SU-DHL-6 (cell line): ENCODE measurements at regions not wholly inside any gene's neighbourhood (a gene's known extent, or its start where the extent isn't known, plus 50 kb on each side); places are given as distances from the start of the nearest gene placed in this dataset.

ENCODE experiments used
- H2AFZ ChIP-seq: fragments of 200-600 bp; sonication (generic); 2 replicates; pipeline ENCODE4 v1.6.1; 2014; ENCODE audit warnings: low read depth, mild to moderate bottlenecking, moderate library complexity, mixed read lengths, antibody characterized with exemption, low read length; ENCODE audit not compliant: severe bottlenecking
- H3F3A ChIP-seq: fragments of 200-600 bp; shearing (Covaris generic); 2 replicates; pipeline ENCODE4 v1.6.0; 2016; ENCODE audit warnings: antibody characterized with exemption, mild to moderate bottlenecking; ENCODE audit not compliant: insufficient read depth
- H3K27ac ChIP-seq: fragments of 200-600 bp; sonication (generic); 2 replicates; pipeline ENCODE4 v1.5.1; 2016; ENCODE audit warnings: low read depth, mild to moderate bottlenecking, low read length, moderate library complexity, mixed read lengths
- H3K27me3 ChIP-seq: fragments of 200-600 bp; sonication (generic), shearing (Covaris generic); 2 replicates; pipeline ENCODE4 v1.6.0; 2014; ENCODE audit warnings: mild to moderate bottlenecking, low read length
- H3K36me3 ChIP-seq: fragments of 200-600 bp; sonication (generic); 2 replicates; pipeline ENCODE4 v1.6.1; 2014; ENCODE audit warnings: mild to moderate bottlenecking, low read length, mixed read lengths
- H3K4me2 ChIP-seq: fragments of 300-600, 200-600 bp; shearing (Covaris generic), sonication (generic); 2 replicates; pipeline ENCODE4 v1.6.0; 2014; ENCODE audit warnings: low read length, low read depth, mild to moderate bottlenecking; ENCODE audit not compliant: poor library complexity, severe bottlenecking
- H3K4me3 ChIP-seq: fragments of 200-600 bp; sonication (generic); 2 replicates; pipeline ENCODE4 v1.5.1; 2014; ENCODE audit warnings: antibody characterized with exemption, low read length, mild to moderate bottlenecking, mixed read lengths; ENCODE audit not compliant: insufficient read depth, poor library complexity, severe bottlenecking
- H3K79me2 ChIP-seq: fragments of 200-600 bp; sonication (generic); 2 replicates; pipeline ENCODE4 v1.6.1; 2014; ENCODE audit warnings: mild to moderate bottlenecking, low read length, moderate library complexity; ENCODE audit not compliant: insufficient read depth
- H3K9ac ChIP-seq: fragments of 200-600 bp; sonication (generic); 2 replicates; pipeline ENCODE4 v1.7.0; 2014; ENCODE audit warnings: mild to moderate bottlenecking, low read length
- H3K9me2 ChIP-seq: fragments of 200-600 bp; sonication (generic); replicated peaks from 2 replicates; pipeline ENCODE4 v1.6.1; 2014; ENCODE audit warnings: low read length; ENCODE audit not compliant: insufficient read depth
- H3K9me3 ChIP-seq: fragments of 200-600 bp; sonication (generic); 2 replicates; pipeline ENCODE4 v1.6.1; 2014; ENCODE audit warnings: low read length, mixed read lengths; ENCODE audit not compliant: insufficient read depth
- H4K20me1 ChIP-seq: fragments of 200-600 bp; sonication (generic); 2 replicates; pipeline ENCODE4 v1.6.1; 2014; ENCODE audit warnings: low read depth, mild to moderate bottlenecking, antibody characterized with exemption, low read length, moderate library complexity, mixed read lengths
- EZH2phosphoT487 ChIP-seq: fragments of 200-600 bp; sonication (generic), shearing (Covaris generic); conservative IDR thresholded peaks from 2 replicates; pipeline ENCODE4 v1.6.1; 2018; ENCODE audit warnings: mild to moderate bottlenecking, antibody characterized with exemption, low read length, moderate library complexity, mixed read lengths
- TF ChIP-seq, protein P1 (sequence below): fragments of 200-600 bp; sonication (generic); IDR thresholded peaks from one replicate; pipeline ENCODE4 v1.5.1; 2017; ENCODE audit warnings: antibody characterized with exemption, mild to moderate bottlenecking, low read length, moderate library complexity; ENCODE audit not compliant: insufficient read depth, poor library complexity, severe bottlenecking

- Histone ChIP-seq H3K27me3 (no peaks in the 10 kb centered on the region), H3K4me2 (no peak overlapping the region), H3K9me3 (no peaks in the 10 kb centered on the region), H3K27ac (no peak overlapping the region), H3K9me2 (no peaks in the 10 kb centered on the region), H3K79me2 (no peaks in the 10 kb centered on the region), H4K20me1 (no peaks in the 10 kb centered on the region), H3K4me3 (no peak overlapping the region), H3K36me3 (no peaks in the 10 kb centered on the region), H3K9ac (no peak overlapping the region), H2AFZ (no peak overlapping the region), H3F3A (no peaks in the 10 kb centered on the region)
- TF ChIP-seq, protein P1, sequence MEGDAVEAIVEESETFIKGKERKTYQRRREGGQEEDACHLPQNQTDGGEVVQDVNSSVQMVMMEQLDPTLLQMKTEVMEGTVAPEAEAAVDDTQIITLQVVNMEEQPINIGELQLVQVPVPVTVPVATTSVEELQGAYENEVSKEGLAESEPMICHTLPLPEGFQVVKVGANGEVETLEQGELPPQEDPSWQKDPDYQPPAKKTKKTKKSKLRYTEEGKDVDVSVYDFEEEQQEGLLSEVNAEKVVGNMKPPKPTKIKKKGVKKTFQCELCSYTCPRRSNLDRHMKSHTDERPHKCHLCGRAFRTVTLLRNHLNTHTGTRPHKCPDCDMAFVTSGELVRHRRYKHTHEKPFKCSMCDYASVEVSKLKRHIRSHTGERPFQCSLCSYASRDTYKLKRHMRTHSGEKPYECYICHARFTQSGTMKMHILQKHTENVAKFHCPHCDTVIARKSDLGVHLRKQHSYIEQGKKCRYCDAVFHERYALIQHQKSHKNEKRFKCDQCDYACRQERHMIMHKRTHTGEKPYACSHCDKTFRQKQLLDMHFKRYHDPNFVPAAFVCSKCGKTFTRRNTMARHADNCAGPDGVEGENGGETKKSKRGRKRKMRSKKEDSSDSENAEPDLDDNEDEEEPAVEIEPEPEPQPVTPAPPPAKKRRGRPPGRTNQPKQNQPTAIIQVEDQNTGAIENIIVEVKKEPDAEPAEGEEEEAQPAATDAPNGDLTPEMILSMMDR = no peak
- TF ChIP-seq EZH2phosphoT487 = no peak
These were observed 103.7 kb upstream of the VSTM2B start for GRCh38 chr19:29422047-29422446.

DNA sequence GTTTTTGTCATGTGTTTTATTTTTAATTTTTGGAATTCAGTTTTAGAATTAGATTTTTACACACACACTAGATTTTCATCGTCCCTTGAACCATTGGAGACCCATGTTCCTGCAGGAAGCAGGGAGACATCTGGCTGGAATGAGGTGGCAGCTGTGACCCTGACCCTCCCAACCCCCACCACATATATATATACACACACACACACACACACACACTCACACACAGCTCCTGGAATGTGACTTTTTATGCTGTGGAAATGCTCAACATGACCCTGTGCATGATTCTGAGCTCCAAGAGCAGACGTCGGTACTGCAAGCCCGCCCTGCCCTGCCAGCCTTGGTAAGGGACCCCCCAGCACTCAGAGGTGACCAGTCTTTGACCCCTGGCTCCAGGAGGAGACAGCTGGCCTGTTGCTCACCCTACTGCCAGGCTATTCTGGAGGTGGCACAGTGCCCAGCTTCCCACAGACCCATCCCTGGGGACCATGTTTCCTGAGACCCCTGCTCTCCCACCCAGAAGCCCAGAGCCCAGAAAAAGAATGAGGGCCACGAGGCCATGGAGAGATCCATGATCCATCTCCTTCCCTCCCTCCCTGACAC, 103.2 kb upstream of the VSTM2B start:
- no peak overlapping the region for H2AFZ ChIP-seq
- H4K20me1 ChIP-seq = no peaks in the 10 kb centered on the region
- no peaks in the 10 kb centered on the region for H3K9me2 ChIP-seq
- TF ChIP-seq EZH2phosphoT487 = no peak
- TF ChIP-seq, protein P1 = no peak
- no peak overlapping the region for H3K27ac ChIP-seq
- H3K9me3 ChIP-seq = no peaks in the 10 kb centered on the region
- no peak overlapping the region for H3K4me3 ChIP-seq
- no peak overlapping the region for H3K4me2 ChIP-seq
- no peaks in the 10 kb centered on the region for H3K79me2 ChIP-seq
- no peaks in the 10 kb centered on the region for H3K36me3 ChIP-seq
- H3K9ac ChIP-seq = no peak overlapping the region
- H3F3A ChIP-seq = no peaks in the 10 kb centered on the region
- no peaks in the 10 kb centered on the region for H3K27me3 ChIP-seq

- no peaks in the 10 kb centered on the region for H3K36me3 ChIP-seq
These were observed 97.7 kb upstream of the VSTM2B start for GRCh38 chr19:29428071-29428470.

More at GRCh38 chr19:29428071-29428470, 97.7 kb upstream of the VSTM2B start:
- TF ChIP-seq EZH2phosphoT487 = no peak
- TF ChIP-seq, protein P1 = no peak
- H3K4me2 ChIP-seq = no peak overlapping the region
- H2AFZ ChIP-seq = no peak overlapping the region
- no peaks in the 10 kb centered on the region for H3F3A ChIP-seq
- H3K79me2 ChIP-seq = no peaks in the 10 kb centered on the region
- H3K4me3 ChIP-seq = no peak overlapping the region
- H4K20me1 ChIP-seq = no peaks in the 10 kb centered on the region
- no peaks in the 10 kb centered on the region for H3K27me3 ChIP-seq
- H3K27ac ChIP-seq = no peak overlapping the region
- no peaks in the 10 kb centered on the region for H3K9me3 ChIP-seq
- H3K9me2 ChIP-seq = no peaks in the 10 kb centered on the region
- no peak overlapping the region for H3K9ac ChIP-seq
